WTC11 (cell line): ENCODE measurements at regions not wholly inside any gene's neighbourhood (a gene's known extent, or its start where the extent isn't known, plus 50 kb on each side); places are given as distances from the start of the nearest gene placed in this dataset.

ENCODE experiments used
- ATAC-seq: fragments of 200-7000 bp; cut with Tn5 transposase; 2 replicates; pipeline ENCODE4 v1.10.0; 2021; ENCODE audit warnings: mild to moderate bottlenecking, moderate library complexity
- CTCF ChIA-PET: fragments of 300-600 bp; sonication (Branson Sonifier 250); formaldehyde crosslinking; loops from one replicate; lab custom pipeline; 2021; ENCODE audit warnings: antibody characterized with exemption; lab: Charles Lee
- POLR2A ChIA-PET: fragments of 350-600 bp; sonication (Branson Sonifier 250); formaldehyde crosslinking; loops from one replicate; lab custom pipeline; 2021; ENCODE audit warnings: antibody characterized with exemption; lab: Charles Lee
- DNase-seq: peaks from one replicate; pipeline ENCODE4 v3.0.0; 2021; ENCODE audit warnings: low spot score
- H3K27ac Mint-ChIP-seq: 2 replicates; pipeline ENCODE4 v1.8.0; 2021; ENCODE audit warnings: mixed read lengths
- H3K27me3 Mint-ChIP-seq: 2 replicates; pipeline ENCODE4 v1.8.0; 2021; ENCODE audit warnings: low read depth, mild to moderate bottlenecking, moderate library complexity, mixed read lengths
- H3K36me3 Mint-ChIP-seq: 2 replicates; pipeline ENCODE4 v1.8.0; 2021; ENCODE audit warnings: mixed read lengths
- H3K4me1 Mint-ChIP-seq: 2 replicates; pipeline ENCODE4 v1.8.0; 2022; ENCODE audit warnings: mixed read lengths
- H3K4me3 Mint-ChIP-seq: 2 replicates; pipeline ENCODE4 v1.8.0; 2021; ENCODE audit warnings: mild to moderate bottlenecking, moderate library complexity, mixed read lengths
- H3K9me3 Mint-ChIP-seq: 2 replicates; pipeline ENCODE4 v1.8.0; 2021; ENCODE audit warnings: mixed read lengths
- CBFB ChIP-seq: sonication (generic); formaldehyde crosslinking; IDR thresholded peaks from 2 replicates; pipeline ENCODE4 v1.8.1; 2022; ENCODE audit warnings: mild to moderate bottlenecking, low read depth, missing genetic modification reagents
- CDX4 ChIP-seq: fragments of 250-450 bp; sonication (Bioruptor Pico); IDR thresholded peaks from 2 replicates; pipeline ENCODE4 v1.9.0; 2021; ENCODE audit warnings: moderate library complexity, mild to moderate bottlenecking, inconsistent platforms, borderline replicate concordance
- E2F5 ChIP-seq: sonication (generic); formaldehyde crosslinking; IDR thresholded peaks from 2 replicates; pipeline ENCODE4 v1.8.1; 2022; ENCODE audit warnings: mild to moderate bottlenecking, moderate library complexity, missing genetic modification reagents
- HMGXB4 ChIP-seq: sonication (generic); formaldehyde crosslinking; IDR thresholded peaks from 2 replicates; pipeline ENCODE4 v1.8.1; 2023; ENCODE audit warnings: mild to moderate bottlenecking, moderate library complexity, missing genetic modification reagents
- IRF1 ChIP-seq: sonication (generic); formaldehyde crosslinking; IDR thresholded peaks from 2 replicates; pipeline ENCODE4 v1.8.0; 2023; ENCODE audit warnings: missing genetic modification reagents
- RORB ChIP-seq: fragments of 250-450 bp; sonication (Bioruptor Pico); IDR thresholded peaks from 2 replicates; pipeline ENCODE4 v1.9.0; 2021; ENCODE audit warnings: mild to moderate bottlenecking
- ZBTB21 ChIP-seq: sonication (generic); formaldehyde crosslinking; IDR thresholded peaks from 2 replicates; pipeline ENCODE4 v1.8.1; 2023; ENCODE audit warnings: mild to moderate bottlenecking, missing genetic modification reagents, borderline replicate concordance
- TF ChIP-seq, protein P1 (sequence below): sonication (generic); formaldehyde crosslinking; IDR thresholded peaks from 2 replicates; pipeline ENCODE4 v1.8.1; 2023; ENCODE audit warnings: mild to moderate bottlenecking, missing genetic modification reagents, moderate library complexity
- TF ChIP-seq, protein P2 (sequence below): fragments of 250-450 bp; sonication (Bioruptor Pico); IDR thresholded peaks from 2 replicates; pipeline ENCODE4 v1.9.0; 2021; ENCODE audit warnings: mild to moderate bottlenecking
- TF ChIP-seq, protein P3 (sequence below): sonication (generic); formaldehyde crosslinking; IDR thresholded peaks from 2 replicates; pipeline ENCODE4 v1.8.0; 2023; ENCODE audit warnings: missing genetic modification reagents, mild to moderate bottlenecking, borderline replicate concordance

GRCh38 chr3:145522893-145523651 lies 637.9 kb downstream of the PLOD2 start (continued):
- TF ChIP-seq, protein P1, sequence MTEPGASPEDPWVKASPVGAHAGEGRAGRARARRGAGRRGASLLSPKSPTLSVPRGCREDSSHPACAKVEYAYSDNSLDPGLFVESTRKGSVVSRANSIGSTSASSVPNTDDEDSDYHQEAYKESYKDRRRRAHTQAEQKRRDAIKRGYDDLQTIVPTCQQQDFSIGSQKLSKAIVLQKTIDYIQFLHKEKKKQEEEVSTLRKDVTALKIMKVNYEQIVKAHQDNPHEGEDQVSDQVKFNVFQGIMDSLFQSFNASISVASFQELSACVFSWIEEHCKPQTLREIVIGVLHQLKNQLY (CRISPR knock-in tag) = no peak
- TF ChIP-seq CBFB (CRISPR knock-in tag) = no peak

DNA sequence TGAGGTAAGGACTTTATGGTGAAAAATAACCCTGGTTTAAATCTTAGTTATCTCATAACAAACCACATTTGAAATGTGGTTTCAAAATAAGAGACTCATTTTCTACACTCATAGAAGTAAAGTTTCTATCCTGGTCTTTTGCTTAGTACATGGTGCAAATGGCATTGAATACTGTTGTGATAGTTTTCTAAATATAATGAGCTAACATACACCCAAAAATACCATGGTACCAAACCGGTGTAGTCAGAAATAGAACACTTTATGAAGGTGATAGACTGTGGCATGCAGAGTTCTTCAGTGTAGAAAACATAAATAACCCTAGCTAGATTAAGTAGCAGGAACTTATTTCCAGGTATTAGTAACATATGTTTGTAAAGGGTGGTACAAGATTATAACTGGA lies 629.4 kb downstream of the PLOD2 start:
- ChIA-PET POLR2A (no interaction called here), CTCF (no interaction called here)

More for the DNA sequence above, 629.4 kb downstream of the PLOD2 start:
- Mint-ChIP-seq H3K27ac (no peak overlapping the region), H3K27me3 (no peaks in the 10 kb centered on the region), H3K36me3 (no peaks in the 10 kb centered on the region), H3K4me3 (no peak overlapping the region), H3K4me1 (peaks cover 12% of the 10 kb centered on the region), H3K9me3 (no peaks in the 10 kb centered on the region)
- ATAC-seq (no peak), DNase-seq (no peak)
- no peak for TF ChIP-seq IRF1 (CRISPR knock-in tag)
- TF ChIP-seq, protein P2, sequence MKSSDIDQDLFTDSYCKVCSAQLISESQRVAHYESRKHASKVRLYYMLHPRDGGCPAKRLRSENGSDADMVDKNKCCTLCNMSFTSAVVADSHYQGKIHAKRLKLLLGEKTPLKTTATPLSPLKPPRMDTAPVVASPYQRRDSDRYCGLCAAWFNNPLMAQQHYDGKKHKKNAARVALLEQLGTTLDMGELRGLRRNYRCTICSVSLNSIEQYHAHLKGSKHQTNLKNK = no peak
- no peak for TF ChIP-seq RORB (CRISPR knock-in tag)
- TF ChIP-seq CDX4 (CRISPR knock-in tag) = no peak
- TF ChIP-seq, protein P3, sequence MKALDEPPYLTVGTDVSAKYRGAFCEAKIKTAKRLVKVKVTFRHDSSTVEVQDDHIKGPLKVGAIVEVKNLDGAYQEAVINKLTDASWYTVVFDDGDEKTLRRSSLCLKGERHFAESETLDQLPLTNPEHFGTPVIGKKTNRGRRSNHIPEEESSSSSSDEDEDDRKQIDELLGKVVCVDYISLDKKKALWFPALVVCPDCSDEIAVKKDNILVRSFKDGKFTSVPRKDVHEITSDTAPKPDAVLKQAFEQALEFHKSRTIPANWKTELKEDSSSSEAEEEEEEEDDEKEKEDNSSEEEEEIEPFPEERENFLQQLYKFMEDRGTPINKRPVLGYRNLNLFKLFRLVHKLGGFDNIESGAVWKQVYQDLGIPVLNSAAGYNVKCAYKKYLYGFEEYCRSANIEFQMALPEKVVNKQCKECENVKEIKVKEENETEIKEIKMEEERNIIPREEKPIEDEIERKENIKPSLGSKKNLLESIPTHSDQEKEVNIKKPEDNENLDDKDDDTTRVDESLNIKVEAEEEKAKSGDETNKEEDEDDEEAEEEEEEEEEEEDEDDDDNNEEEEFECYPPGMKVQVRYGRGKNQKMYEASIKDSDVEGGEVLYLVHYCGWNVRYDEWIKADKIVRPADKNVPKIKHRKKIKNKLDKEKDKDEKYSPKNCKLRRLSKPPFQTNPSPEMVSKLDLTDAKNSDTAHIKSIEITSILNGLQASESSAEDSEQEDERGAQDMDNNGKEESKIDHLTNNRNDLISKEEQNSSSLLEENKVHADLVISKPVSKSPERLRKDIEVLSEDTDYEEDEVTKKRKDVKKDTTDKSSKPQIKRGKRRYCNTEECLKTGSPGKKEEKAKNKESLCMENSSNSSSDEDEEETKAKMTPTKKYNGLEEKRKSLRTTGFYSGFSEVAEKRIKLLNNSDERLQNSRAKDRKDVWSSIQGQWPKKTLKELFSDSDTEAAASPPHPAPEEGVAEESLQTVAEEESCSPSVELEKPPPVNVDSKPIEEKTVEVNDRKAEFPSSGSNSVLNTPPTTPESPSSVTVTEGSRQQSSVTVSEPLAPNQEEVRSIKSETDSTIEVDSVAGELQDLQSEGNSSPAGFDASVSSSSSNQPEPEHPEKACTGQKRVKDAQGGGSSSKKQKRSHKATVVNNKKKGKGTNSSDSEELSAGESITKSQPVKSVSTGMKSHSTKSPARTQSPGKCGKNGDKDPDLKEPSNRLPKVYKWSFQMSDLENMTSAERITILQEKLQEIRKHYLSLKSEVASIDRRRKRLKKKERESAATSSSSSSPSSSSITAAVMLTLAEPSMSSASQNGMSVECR = no peak
- no peak for TF ChIP-seq ZBTB21 (CRISPR knock-in tag)
- TF ChIP-seq E2F5 (CRISPR knock-in tag) = no peak
- TF ChIP-seq HMGXB4 (CRISPR knock-in tag) = no peak
